NB4 (cell line): ENCODE measurements at regions not wholly inside any gene's neighbourhood (a gene's known extent, or its start where the extent isn't known, plus 50 kb on each side); places are given as distances from the start of the nearest gene placed in this dataset.
"Not testable (repeated sequence)": the region's sequence is repeated elsewhere in the genome, so short reads cannot be mapped to it uniquely, and the experiment has no call there.

Source experiments
- TF ChIP-seq, protein P1 (sequence below): IDR thresholded peaks from 2 replicates; pipeline ENCODE4 v1.6.1; 2011; ENCODE audit warnings: low read depth, low read length
- TF ChIP-seq, protein P2 (sequence below): IDR thresholded peaks from one replicate; pipeline ENCODE4 v1.5.1; 2012; ENCODE audit warnings: low read depth, low read length

DNA sequence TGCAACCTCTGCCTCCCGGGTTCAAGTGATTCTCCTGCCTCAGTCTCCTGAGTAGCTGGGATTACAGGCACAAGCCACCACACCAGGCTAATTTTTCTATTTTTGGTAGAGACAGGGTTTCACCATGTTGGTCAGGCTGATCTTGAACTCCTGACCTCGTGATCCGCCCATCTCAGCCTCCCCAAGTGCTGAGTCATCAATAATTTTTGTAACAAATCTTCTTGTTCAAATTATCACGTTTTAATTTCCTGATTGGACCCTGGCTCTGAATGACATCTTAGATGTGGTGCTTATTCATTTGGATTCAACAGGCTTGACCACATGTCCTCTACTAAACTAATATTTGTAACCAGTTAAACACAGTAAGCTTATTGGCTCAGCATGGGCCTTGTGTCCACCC is 151.3 kb upstream of the TGFBR2 start:
- TF ChIP-seq, protein P1, sequence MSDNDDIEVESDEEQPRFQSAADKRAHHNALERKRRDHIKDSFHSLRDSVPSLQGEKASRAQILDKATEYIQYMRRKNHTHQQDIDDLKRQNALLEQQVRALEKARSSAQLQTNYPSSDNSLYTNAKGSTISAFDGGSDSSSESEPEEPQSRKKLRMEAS = not testable (repeated sequence)
- TF ChIP-seq, protein P2, sequence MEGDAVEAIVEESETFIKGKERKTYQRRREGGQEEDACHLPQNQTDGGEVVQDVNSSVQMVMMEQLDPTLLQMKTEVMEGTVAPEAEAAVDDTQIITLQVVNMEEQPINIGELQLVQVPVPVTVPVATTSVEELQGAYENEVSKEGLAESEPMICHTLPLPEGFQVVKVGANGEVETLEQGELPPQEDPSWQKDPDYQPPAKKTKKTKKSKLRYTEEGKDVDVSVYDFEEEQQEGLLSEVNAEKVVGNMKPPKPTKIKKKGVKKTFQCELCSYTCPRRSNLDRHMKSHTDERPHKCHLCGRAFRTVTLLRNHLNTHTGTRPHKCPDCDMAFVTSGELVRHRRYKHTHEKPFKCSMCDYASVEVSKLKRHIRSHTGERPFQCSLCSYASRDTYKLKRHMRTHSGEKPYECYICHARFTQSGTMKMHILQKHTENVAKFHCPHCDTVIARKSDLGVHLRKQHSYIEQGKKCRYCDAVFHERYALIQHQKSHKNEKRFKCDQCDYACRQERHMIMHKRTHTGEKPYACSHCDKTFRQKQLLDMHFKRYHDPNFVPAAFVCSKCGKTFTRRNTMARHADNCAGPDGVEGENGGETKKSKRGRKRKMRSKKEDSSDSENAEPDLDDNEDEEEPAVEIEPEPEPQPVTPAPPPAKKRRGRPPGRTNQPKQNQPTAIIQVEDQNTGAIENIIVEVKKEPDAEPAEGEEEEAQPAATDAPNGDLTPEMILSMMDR = not testable (repeated sequence)
